ENCODE measurements at regions not wholly inside any gene's neighbourhood (a gene's known extent, or its start where the extent isn't known, plus 50 kb on each side); places are given as distances from the start of the nearest gene placed in this dataset.
A peak's percentile ranks its signal among the peaks of the same experiment; 100 is the strongest.

- DNase-seq (ENCODE audit: low spot score) = no peak
Measured at GRCh38 chr12:92554158-92555073, 148.4 kb upstream of the PLEKHG7 start.

- DNase-seq (ENCODE audit: low spot score) = no peak
Measured at GRCh38 chr12:92553389-92553788, 149.4 kb upstream of the PLEKHG7 start.

GRCh38 chr12:92552412-92553108 lies 150.2 kb upstream of the PLEKHG7 start:
- no peak for DNase-seq (ENCODE audit: low spot score)

- DNase-seq (ENCODE audit: low spot score) = no peak
Measured at GRCh38 chr12:92551853-92552397, 150.9 kb upstream of the PLEKHG7 start.

- no peak for DNase-seq (ENCODE audit: low spot score)
Measured at GRCh38 chr12:92551210-92551609, 151.6 kb upstream of the PLEKHG7 start.

GRCh38 chr12:92550661-92551060 lies 152.1 kb upstream of the PLEKHG7 start:
- no peak for DNase-seq (ENCODE audit: low spot score)

GRCh38 chr12:92550254-92550653 lies 152.5 kb upstream of the PLEKHG7 start:
- no peak for DNase-seq (ENCODE audit: low spot score)

- DNase-seq (ENCODE audit: low spot score) = no peak
Measured at GRCh38 chr12:92549516-92549915, 153.3 kb upstream of the PLEKHG7 start.

- no peak for DNase-seq (ENCODE audit: low spot score)
Measured at GRCh38 chr12:92547906-92548305, 154.9 kb upstream of the PLEKHG7 start.

GRCh38 chr12:92547420-92547819 lies 155.4 kb upstream of the PLEKHG7 start:
- no peak for DNase-seq (ENCODE audit: low spot score)

GRCh38 chr12:92546635-92547348 lies 156.0 kb upstream of the PLEKHG7 start:
- no peak for DNase-seq (ENCODE audit: low spot score)

- DNase-seq (ENCODE audit: low spot score) = no peak
Measured at GRCh38 chr12:92546259-92546634, 156.5 kb upstream of the PLEKHG7 start.

- DNase-seq (ENCODE audit: low spot score) = no peak
Measured at GRCh38 chr12:92544322-92544721, 158.5 kb upstream of the PLEKHG7 start.

- no peak for DNase-seq (ENCODE audit: low spot score)
Measured at GRCh38 chr12:92543840-92544239, 158.9 kb upstream of the PLEKHG7 start.

- DNase-seq (ENCODE audit: low spot score) = no peak
Measured at GRCh38 chr12:92543359-92543758, 159.4 kb upstream of the PLEKHG7 start.

GRCh38 chr12:92541731-92542130 lies 161.1 kb upstream of the PLEKHG7 start:
- no peak for DNase-seq (ENCODE audit: low spot score)

GRCh38 chr12:92540782-92541423 lies 161.9 kb upstream of the PLEKHG7 start:
- DNase-seq (ENCODE audit: low spot score) = no peak

GRCh38 chr12:92539976-92540781 lies 162.6 kb upstream of the PLEKHG7 start:
- DNase-seq (ENCODE audit: low spot score) = no peak

- peak; percentile 11 for DNase-seq (ENCODE audit: low spot score)
Measured at GRCh38 chr12:92539110-92539749, 163.6 kb upstream of the PLEKHG7 start.

GRCh38 chr12:92537290-92537960 lies 165.4 kb upstream of the PLEKHG7 start:
- no peak for DNase-seq (ENCODE audit: low spot score)
